Hepatocyte (in vitro differentiated cells): ENCODE measurements at regions not wholly inside any gene's neighbourhood (a gene's known extent, or its start where the extent isn't known, plus 50 kb on each side); places are given as distances from the start of the nearest gene placed in this dataset.

ENCODE experiments used
- DNase-seq: peaks from one replicate; pipeline ENCODE4 v3.0.0-alpha.2; 2016; ENCODE audit warnings: low spot score
- H2AFZ ChIP-seq: fragments of 200-600 bp; sonication (generic); 2 replicates; pipeline ENCODE4 v1.6.0; 2016; ENCODE audit warnings: antibody characterized with exemption, mild to moderate bottlenecking
- H3K27ac ChIP-seq: fragments of 200-600 bp; sonication (generic); 2 replicates; pipeline ENCODE4 v1.5.1; 2016; ENCODE audit warnings: mild to moderate bottlenecking
- H3K27me3 ChIP-seq: fragments of 200-600 bp; sonication (generic); 2 replicates; pipeline ENCODE4 v1.6.1; 2016
- H3K36me3 ChIP-seq: fragments of 200-600 bp; sonication (generic); replicated peaks from 2 replicates; pipeline ENCODE4 v1.5.1; 2016; ENCODE audit warnings: low read depth; ENCODE audit not compliant: insufficient read depth
- H3K4me1 ChIP-seq: fragments of 200-600 bp; sonication (generic); 2 replicates; pipeline ENCODE4 v1.5.1; 2016; ENCODE audit warnings: mild to moderate bottlenecking, moderate library complexity; ENCODE audit not compliant: insufficient read depth
- H3K4me2 ChIP-seq: fragments of 200-600 bp; sonication (generic); 2 replicates; pipeline ENCODE4 v1.6.0; 2016
- H3K4me3 ChIP-seq: fragments of 200-600 bp; sonication (generic); 2 replicates; pipeline ENCODE4 v1.5.1; 2016; ENCODE audit warnings: mild to moderate bottlenecking
- H3K79me2 ChIP-seq: fragments of 200-600 bp; sonication (generic); 2 replicates; pipeline ENCODE4 v1.6.0; 2017; ENCODE audit warnings: mild to moderate bottlenecking
- H3K9me2 ChIP-seq: fragments of 200-600 bp; sonication (generic); replicated peaks from 2 replicates; pipeline ENCODE4 v1.6.0; 2017; ENCODE audit warnings: mild to moderate bottlenecking; ENCODE audit not compliant: insufficient read depth
- H3K9me3 ChIP-seq: fragments of 200-600 bp; sonication (generic); 2 replicates; pipeline ENCODE4 v1.5.1; 2016; ENCODE audit warnings: low read depth, mild to moderate bottlenecking
- H4K20me1 ChIP-seq: fragments of 200-600 bp; sonication (generic); 2 replicates; pipeline ENCODE4 v1.6.0; 2016; ENCODE audit warnings: mild to moderate bottlenecking; ENCODE audit not compliant: insufficient read depth, poor library complexity, severe bottlenecking
- EZH2 ChIP-seq: fragments of 200-600 bp; sonication (generic); IDR thresholded peaks from 2 replicates; pipeline ENCODE4 v1.6.1; 2016; ENCODE audit warnings: antibody characterized with exemption, mild to moderate bottlenecking, borderline replicate concordance
- EZH2phosphoT487 ChIP-seq: fragments of 200-600 bp; sonication (generic); IDR thresholded peaks from one replicate; pipeline ENCODE4 v1.6.1; 2018; ENCODE audit warnings: antibody characterized with exemption, mild to moderate bottlenecking, low read depth, moderate library complexity; ENCODE audit not compliant: unreplicated experiment, severe bottlenecking
- WGBS: methylation state at CpG from one replicate; pipeline ENCODE4 v1.1.6; 2016; ENCODE audit warnings: low lambda C conversion rate; ENCODE audit errors: missing lambda C conversion rate; 5-methylcytosine and 5-hydroxymethylcytosine counted together
- TF ChIP-seq, protein P1 (sequence below): fragments of 200-600 bp; sonication (generic); IDR thresholded peaks from 2 replicates; pipeline ENCODE4 v1.5.1; 2016; ENCODE audit warnings: antibody characterized with exemption, mild to moderate bottlenecking; ENCODE audit not compliant: poor library complexity

DNA sequence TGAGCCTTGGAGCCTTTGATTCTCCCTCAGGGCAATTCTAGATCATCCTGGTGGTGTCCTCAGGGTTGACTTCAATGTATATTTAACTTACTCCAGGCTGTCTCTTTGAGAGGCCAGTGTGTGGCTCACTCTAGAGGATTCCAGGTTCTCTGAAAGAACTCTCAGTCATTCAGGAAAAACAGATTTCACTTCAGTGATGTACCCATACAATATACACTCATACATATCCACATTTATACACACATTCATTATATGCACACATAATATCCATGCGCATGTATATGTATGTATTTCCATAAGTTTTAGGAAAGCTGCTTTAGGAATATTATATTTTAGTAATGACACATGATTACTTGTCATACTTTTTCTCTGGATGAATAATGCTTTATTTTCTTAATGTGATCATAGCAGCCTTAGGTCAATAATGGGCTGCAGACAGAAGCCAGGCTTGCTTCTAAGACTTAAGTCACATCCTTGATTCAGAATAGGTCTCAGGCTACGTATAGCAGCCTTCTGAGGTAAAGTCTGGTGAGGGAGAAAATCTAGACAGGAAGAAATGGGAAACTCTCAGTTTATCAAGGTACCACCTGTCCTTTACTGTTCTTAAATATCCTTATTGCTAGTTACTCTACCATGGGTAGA, 397.0 kb downstream of the GPAT3 start:
- TF ChIP-seq, protein P1, sequence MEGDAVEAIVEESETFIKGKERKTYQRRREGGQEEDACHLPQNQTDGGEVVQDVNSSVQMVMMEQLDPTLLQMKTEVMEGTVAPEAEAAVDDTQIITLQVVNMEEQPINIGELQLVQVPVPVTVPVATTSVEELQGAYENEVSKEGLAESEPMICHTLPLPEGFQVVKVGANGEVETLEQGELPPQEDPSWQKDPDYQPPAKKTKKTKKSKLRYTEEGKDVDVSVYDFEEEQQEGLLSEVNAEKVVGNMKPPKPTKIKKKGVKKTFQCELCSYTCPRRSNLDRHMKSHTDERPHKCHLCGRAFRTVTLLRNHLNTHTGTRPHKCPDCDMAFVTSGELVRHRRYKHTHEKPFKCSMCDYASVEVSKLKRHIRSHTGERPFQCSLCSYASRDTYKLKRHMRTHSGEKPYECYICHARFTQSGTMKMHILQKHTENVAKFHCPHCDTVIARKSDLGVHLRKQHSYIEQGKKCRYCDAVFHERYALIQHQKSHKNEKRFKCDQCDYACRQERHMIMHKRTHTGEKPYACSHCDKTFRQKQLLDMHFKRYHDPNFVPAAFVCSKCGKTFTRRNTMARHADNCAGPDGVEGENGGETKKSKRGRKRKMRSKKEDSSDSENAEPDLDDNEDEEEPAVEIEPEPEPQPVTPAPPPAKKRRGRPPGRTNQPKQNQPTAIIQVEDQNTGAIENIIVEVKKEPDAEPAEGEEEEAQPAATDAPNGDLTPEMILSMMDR, result no peak
- TF ChIP-seq EZH2 (no peak), EZH2phosphoT487 (no peak)

GRCh38 chr4:83931659-83932438, 395.9 kb downstream of the GPAT3 start:
- Histone ChIP-seq H3K4me1 (no peaks in the 10 kb centered on the region), H3K79me2 (no peaks in the 10 kb centered on the region), H3K36me3 (no peaks in the 10 kb centered on the region), H3K27ac (no peak overlapping the region), H3K27me3 (no peaks in the 10 kb centered on the region), H3K4me2 (no peak overlapping the region), H3K9me3 (no peaks in the 10 kb centered on the region), H3K9me2 (no peaks in the 10 kb centered on the region), H3K4me3 (no peak overlapping the region), H4K20me1 (no peaks in the 10 kb centered on the region), H2AFZ (no peak overlapping the region)
- DNase-seq, result no peak
- TF ChIP-seq EZH2 (no peak), EZH2phosphoT487 (no peak)
- TF ChIP-seq, protein P1, result no peak
- 84% methylated on average over 6 of the region's 6 CpGs for WGBS

More for the DNA sequence above, 397.0 kb downstream of the GPAT3 start:
- H3K36me3 ChIP-seq, result no peaks in the 10 kb centered on the region
- H3K4me1 ChIP-seq, result no peaks in the 10 kb centered on the region
- no peak overlapping the region for H2AFZ ChIP-seq
- no peak overlapping the region for H3K4me2 ChIP-seq
- no peak overlapping the region for H3K27ac ChIP-seq
- no peaks in the 10 kb centered on the region for H4K20me1 ChIP-seq
- H3K27me3 ChIP-seq, result no peaks in the 10 kb centered on the region
- H3K9me2 ChIP-seq, result no peaks in the 10 kb centered on the region
- H3K79me2 ChIP-seq, result no peaks in the 10 kb centered on the region
- no peak overlapping the region for H3K4me3 ChIP-seq
- no peak for DNase-seq
- H3K9me3 ChIP-seq, result no peaks in the 10 kb centered on the region
- 92% methylated on average over 2 of the region's 2 CpGs for WGBS

DNA sequence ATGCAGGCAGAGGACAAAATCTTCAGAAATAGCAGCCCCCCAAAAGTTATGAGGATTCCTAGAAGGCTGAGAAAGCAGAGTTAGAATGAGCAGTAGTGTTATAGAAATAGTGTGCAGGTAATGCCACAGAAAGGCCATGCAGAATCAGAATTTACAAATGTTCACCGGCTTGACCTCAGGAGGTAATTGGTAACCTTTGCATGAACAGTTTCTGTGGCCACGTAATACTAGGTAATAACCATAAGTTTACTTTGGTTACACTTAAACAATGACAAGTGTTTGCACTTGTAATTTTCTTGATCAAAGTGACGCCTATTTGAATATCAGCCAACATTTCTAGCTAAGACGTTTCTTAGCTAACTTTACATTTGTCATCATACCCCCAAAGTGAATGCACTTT, 393.6 kb downstream of the GPAT3 start:
- 61% methylated on average over 4 of the region's 4 CpGs for WGBS
- no peaks in the 10 kb centered on the region for H4K20me1 ChIP-seq
- H3K79me2 ChIP-seq, result no peaks in the 10 kb centered on the region
- TF ChIP-seq, protein P1, result no peak
- TF ChIP-seq EZH2phosphoT487 (no peak), EZH2 (no peak)
- no peak for DNase-seq
- H3K27me3 ChIP-seq, result no peaks in the 10 kb centered on the region
- H3K4me1 ChIP-seq, result no peaks in the 10 kb centered on the region
- H3K4me2 ChIP-seq, result no peak overlapping the region
- H3K36me3 ChIP-seq, result no peaks in the 10 kb centered on the region
- H3K9me2 ChIP-seq, result no peaks in the 10 kb centered on the region
- H2AFZ ChIP-seq, result no peak overlapping the region
- H3K27ac ChIP-seq, result no peak overlapping the region
- H3K4me3 ChIP-seq, result no peak overlapping the region
- no peaks in the 10 kb centered on the region for H3K9me3 ChIP-seq
